Stimulated activated naive CD4-positive, alpha-beta T cell (primary cell): ENCODE measurements at regions not wholly inside any gene's neighbourhood (a gene's known extent, or its start where the extent isn't known, plus 50 kb on each side); places are given as distances from the start of the nearest gene placed in this dataset.

Source experiments
- DNase-seq, 6 experiments: peaks; one replicate each; lab custom pipeline; 2025; lab: John Stamatoyannopoulos, UW

DNA sequence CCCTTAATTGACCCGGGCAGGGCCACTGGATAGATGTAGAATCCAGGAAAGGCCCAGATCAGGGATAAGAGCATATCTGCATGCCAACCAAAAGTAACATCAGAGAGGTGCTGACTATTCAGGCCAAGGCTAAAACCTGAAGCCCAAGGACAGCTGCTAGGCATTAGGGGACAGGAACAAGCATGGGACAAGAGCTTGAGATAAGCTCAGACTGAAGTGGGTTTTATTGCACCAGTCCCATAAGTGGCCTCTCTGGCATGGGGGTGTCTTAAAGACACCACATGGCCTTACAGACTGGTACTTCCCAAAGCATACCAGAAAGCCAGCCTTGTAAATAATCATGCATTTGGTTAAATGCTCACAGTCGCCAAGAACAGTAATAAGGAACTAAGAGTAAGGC is 376.1 kb downstream of the FBXW7 start:
- DNase-seq: no peak

DNA sequence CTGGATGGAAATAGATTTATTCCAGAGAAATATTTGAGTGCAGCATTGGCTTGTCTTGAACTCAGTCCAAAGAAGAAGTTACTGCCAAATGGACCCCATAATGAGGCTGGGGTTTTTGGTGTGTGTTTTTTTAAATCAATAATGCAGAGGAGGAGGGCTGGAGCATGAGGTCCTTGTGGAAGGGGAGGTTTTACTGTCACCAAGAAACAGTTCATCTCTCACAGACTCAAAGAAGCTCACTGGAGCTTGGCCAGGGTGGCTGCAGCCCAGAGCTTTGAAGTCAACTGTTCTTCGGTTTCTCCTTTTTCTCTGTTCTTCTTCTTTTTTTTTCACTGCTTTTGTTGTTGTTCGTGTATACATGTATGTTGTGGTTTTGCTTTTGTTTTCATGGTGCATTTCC is 377.7 kb downstream of the FBXW7 start:
- DNase-seq: no peak

DNA sequence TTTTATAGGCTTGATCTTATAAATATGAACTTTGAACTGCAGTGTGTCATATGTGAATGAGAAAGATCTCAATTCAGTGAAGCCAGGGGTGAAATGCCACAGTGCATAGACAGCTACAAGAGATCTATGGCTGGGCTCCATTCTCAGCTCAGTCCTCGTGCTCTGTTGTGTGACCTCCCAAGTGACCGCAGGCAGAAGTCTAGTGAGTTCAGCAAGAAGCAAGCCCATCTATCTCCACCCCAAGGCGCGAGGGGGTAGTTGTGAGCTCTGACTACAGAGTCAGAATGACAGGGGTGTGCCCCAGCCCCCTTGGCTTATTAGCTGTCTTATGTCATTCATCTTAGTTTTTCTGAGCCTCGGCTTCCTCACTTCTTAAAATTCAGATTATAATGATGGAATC is 378.3 kb downstream of the FBXW7 start:
- DNase-seq: no peak

DNA sequence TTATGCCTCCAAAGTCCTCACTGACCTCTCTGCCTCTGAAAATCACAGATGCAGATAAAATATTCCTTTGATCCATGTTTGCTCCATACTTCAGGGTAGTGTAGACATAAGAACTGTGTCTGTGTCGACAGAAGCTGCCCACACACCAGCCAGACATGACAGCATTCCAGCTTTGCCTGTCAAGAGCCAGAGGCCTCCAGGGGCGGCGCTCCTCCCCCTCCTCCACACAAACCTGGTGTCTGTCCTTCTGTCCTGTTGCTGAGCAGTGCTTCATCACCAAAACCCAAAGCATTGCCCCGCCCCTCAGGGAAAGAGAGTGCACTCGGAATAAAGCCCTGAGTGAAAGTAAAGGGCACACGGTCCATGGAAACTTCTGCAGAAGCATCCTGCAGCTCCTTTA is 379.4 kb downstream of the FBXW7 start:
- no peak for DNase-seq

DNA sequence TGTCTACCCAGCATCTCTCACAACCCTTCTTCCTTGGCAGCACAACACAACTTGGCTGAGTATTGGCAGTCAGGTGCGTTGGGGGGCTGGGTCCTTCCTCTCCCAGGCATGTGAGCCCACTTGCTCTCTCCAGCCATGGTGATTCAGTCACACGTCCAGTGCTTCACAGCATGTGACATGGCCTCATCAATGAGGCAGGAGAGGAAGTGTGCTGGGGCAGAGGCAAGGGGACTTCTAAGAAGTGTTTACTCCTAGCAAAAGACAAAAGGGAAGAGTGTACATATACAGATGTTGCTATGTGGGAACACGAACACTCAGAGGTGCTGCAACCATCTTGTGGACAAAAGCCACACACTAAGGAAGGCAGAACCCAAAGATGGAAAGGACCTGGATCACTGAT is 380.8 kb downstream of the FBXW7 start:
- no peak for DNase-seq

DNA sequence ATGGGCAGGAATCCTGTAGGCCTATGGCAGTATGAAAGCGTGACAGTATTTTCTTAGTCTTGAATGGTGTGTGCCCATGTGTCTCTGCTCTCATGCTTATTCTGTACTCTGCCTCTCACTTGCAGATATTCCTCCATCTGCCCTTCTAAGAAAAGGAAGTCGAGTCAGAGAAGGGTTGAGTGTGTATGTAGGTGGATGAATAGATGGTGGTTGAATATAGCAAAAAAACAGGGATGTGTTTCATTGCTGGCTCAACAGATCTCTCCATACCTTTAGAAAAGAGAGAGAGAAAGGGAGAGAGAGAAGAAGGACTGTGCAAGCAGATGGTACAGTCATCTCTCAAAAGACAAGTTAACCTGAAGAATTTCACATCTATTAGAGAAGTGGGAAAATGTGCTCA is 381.5 kb downstream of the FBXW7 start:
- DNase-seq: no peak

DNA sequence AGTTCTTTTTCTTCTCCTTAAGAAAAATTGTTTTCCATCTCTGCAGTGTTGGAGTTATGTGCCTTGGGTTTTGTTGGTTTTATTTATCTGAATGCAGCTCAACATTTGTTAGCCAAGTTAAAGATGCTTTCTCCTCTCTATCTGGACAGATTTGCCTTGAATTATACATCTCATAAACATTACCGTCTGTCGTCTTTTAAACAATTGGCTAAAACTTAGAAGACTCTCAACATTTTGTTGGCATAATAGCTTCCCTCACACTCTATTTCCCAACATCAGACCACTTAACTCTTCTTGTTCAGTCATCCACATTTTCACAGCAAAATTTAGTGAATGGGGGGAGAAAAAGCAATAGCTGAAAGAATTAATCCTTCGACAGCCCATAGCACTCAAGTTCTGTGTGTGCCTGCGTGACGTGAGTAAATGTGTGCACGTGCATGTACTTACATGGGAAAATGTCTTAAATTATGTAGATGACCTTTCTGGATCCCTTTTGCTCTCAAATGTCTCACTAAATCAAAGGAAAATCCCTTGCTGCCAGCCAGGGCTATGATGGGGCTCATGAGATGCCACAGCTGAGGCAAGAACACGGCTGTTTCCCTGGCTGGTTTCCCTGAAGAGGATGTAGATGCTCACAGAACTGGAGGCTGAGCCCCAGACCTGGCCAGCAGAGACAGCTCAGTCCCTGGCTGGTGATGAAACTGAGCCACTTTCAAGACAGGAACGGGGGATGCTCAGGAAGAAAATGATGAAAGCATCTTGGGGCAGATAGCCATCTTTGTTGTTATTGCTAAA is 382.2 kb downstream of the FBXW7 start:
- DNase-seq: no peak

DNA sequence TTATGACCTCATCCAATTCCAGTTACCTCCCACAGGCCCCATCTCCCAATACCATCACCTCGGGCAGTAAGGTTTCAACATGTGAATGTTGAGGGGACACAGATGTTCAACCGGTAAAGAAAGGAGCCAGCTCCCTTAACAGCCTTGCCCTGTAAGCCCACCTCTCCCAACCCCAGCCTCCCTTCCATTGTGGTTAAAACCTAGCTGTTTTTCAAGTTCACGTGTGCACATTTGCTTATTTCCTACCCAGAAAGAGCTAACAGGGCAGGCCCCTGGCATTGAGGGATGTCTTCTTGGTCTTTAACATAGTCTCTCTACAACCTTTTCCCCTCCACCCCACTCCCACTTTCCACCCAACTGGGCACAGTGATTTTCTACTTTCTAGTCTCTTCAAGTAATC is 385.7 kb downstream of the FBXW7 start:
- no peak for DNase-seq

DNA sequence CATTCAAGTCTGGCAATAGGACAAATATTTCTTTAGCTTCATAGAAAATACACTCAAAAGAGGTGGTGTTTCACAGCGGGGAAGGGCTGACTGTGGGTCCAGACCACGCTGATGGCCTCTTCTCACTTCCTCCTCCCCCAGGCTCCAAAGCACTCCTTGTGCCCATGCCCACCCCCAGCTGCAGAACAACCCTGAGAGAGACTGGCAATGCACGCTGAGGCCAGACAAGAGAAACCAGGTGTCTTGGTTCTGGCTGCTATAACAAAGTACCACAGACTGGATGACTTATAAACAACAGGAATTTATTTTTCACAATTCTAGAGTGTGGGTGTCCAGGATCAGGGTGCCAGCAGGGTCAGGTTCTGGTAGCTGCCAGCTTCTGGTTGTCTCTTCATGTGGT is 386.1 kb downstream of the FBXW7 start:
- DNase-seq: no peak

DNA sequence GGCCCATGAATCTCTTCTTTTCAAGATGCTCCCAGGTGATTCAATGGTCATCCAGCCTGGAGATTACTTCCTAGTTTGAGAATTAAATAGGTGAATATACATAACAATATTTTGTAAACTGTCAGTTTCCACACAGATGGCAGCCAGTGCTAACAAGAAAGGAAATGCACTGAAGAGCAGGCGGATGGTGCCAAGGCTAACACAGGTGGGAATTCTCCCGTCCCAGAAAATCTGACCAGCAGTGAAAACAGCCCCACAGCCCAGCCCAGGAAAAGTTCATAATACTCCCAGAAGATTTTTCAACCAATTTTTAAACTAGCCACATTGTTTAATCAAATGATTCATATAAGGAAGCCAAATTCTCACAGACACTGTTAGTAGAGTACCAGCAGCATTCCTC is 387.2 kb upstream of the GATB start:
- no peak for DNase-seq

DNA sequence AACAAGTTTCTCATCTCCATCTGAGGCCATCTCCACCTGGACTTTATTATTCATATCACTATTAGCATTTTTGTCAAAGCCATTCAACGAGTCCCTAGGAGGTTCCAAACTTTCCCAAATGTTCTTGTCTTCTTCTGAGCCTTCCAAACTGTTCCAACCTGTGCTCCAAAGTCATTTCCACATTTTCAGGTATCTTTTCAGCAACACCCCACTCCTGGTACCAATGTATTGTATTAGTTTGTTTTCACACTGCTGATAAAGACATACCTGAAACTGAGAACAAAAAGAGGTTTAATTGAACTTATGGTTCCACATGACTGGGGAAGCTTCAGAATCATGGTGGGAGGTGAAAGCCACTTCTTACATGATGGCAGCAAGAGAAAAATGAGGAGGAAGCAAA is 385.4 kb upstream of the GATB start:
- DNase-seq: no peak

DNA sequence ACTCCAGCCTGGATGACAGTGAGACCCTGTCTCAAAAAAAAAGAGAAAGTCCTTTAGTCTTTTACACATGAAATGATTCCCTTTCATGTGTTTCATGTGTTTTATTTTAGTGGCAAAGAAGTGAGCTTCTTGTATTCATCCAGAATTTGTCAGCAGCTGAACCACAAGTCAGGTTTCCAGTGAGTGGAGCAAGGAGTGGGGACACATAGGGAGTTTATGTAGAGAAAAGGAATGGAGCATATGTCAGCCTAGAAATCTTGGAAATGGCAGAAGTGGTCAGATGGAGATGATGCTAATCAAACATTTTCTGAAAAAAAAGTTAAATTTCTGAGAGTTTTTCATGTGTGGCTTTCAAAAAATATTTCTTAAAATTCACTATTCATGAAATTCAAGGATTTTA is 383.0 kb upstream of the GATB start:
- DNase-seq: no peak

DNA sequence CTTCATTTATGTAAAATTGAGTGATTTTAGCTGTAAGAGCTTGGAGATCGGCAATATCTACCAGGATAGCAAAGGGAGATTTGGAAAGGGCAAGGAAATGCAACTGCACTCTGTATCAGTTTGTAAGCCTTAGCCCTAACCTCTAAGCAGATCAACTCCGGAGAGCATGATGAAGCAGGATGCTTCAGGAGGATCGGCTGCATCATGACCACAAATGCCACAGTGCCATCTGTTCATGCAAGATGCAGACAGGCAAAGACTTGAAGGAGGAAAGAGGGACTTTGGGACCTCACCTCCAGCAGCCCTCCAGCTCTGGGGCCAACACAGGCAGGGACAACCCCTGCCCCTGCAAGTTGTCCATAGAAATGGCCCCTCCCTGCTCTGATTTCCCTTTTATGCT is 377.6 kb upstream of the GATB start:
- peak in 3 of 6 experiments; percentile 31 to 41 (median 40) for DNase-seq

DNA sequence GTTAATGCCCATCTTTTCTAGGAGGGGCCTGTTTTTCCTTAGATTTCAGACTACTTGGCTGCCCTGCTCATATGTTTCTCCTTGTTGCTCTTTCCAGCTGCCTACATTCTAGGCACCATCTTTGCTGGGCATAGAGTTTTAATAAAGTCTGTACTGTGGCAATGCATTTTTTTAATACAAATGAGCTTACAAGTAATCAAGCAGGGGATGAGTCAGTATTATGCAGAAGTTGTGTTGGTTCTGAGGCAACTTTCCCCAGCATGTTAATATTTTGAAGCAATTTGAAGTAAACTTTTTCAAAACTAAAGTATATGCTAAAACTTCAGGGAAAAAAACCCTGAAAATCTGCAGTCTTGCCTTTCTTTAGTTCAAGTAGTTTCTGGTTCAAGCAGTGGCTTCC is 372.0 kb upstream of the GATB start:
- DNase-seq: no peak

DNA sequence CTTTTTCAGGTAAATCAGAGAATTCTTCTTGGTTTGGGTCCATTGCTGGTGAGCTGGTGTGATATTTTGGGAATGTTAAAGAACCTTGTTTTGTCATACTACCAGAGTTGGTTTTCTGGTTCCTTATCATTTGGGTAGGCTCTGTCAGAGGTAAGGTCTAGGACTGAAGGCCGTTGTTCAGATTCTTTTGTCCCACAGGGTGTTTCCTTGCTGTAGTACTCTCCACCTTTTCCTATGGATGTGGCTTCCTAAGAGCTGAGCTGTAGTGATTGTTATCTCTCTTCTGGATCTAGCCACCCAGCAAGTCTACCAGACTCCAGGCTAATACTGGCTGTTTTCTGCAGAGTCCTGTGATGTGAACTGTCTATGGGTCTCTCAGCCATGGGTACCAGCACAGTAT is 367.5 kb upstream of the GATB start:
- no peak for DNase-seq

DNA sequence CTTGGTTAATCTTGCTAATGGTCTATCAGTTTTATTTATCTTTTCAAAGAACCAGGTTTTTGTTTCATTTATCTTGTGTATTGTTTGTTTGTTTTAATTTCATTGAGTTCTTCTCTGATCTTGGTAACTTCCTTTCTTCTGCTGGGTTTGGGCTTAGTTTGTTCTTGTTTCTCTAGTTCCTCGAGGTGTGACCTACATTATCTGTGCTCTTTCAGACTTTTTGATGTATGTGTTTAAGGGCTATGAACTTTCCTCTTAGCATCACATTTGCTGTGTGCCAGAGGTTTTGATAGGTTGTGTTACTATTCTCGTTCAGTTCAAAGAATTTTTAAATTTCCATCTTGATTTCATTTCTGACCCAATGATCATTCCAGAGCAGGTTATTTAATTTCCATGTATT is 365.4 kb upstream of the GATB start:
- DNase-seq: peak in 2 of 6 experiments; percentile 13 to 23

DNA sequence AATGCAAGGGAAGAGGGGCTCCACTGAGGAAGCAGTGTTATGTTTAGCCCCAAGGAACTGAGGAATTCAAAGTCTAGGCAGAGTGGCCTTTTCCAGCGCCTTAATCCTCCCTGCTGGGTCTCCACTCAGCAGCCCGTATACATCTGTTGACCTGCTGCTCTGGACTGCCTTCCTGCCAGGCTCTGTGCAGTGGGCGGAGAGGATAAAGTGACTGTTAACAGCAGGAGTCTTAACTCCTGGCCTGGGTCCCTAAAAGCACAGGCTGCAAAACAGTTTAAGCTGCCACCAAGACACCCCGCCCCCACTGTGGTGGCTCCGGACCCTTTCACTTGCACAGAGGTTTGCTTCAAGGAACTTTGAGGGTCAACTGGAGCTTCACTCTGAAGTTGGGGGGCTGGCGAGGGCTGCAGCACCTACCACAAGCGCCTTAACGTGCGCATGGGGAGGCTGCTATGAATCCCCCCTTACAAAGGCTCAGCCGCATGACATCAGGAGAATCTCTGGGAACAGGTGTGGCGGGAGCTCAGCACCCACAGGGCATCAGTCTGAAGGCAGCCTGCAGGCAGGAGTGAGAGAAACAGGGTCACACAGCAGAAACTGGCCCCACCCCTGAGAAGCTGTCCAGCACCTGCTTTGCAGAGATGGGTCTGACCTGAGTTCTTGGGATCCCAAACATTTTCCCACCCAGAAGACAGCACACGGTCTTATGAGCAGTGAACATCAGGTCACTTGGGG is 358.2 kb upstream of the GATB start:
- no peak for DNase-seq

DNA sequence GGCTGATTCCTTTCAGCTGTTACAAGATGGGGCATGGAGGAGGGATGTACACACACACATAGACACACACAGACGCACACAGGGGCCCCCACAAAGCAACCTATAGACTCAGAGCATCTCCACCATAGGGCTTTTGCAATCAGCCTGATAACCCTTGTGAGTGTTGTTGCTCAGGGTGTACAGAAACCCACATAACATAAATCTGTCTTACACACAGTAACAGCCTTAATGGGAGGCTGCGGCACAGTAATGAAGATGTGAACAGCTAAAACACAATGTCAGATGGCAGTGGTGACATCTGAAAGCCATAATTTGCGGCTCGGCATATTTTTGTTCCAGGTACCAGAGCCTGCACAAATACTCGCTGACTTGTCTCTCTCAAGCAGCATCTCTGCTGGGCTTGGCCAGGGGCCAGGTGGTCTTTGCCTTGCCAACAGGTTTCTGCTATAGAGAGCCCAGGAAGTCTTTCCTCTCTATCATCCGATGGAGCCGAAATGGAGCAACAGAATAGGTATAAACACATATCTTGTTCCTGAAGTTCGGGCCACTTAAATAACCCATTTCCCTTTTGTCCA is 357.2 kb upstream of the GATB start:
- no peak for DNase-seq

DNA sequence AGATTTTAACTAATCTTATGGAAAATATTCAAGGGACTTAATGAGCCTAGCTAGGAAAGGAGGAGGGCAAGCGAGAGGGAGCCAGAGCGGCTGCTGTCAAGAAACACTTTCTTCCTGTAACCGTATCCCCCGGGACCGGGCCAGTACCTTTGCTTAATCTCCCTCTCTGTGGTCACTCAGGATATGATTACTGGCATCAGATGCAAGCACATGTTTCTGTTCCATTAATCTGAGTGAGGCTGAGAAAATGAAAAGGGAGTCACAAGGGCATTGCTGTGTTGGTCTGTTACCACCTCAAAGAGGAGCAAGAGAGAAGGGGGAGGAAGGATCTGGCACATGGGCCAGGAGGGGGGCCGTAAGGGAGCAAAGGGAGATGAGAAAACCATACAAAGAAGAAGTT is 356.7 kb upstream of the GATB start:
- no peak for DNase-seq

DNA sequence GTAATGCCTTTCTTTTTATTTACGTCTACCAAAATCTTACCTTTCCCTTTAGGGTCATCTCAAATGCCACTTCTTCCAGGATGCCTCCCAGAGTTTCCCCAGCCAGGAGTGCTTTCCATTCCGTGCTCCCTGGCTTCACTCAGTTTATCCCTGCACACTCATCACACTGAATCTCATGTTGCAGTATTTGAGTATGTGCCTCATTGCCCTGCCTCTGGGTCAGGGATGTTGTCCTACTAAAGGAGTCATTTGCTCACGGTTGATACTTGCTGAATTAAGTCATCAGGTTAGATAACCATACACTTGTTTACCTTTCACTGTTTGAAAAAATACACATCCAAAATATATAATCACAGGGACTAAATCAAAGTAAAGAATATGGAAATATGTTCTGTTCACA is 356.2 kb upstream of the GATB start:
- no peak for DNase-seq

DNA sequence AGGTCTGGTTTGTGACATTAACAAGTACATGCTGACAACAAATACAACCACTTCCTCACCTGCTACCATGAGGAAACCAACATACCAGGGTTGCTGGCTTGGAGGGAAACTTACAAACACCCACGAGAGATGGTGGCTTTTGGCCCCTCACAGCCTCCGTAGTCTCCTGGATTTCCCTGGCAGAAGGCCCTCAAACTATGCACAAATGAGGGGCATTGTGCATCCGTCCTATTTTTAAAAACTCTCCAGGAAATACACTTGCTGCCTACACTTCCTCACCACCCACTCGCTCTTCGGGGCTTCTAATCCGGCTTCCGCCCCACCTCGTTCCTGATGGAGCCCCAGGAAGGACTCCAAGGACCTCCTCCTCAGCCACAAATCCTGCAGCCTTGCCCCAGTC is 355.0 kb upstream of the GATB start:
- peak in 5 of 6 experiments; percentile 13 to 73 (median 57) for DNase-seq

DNA sequence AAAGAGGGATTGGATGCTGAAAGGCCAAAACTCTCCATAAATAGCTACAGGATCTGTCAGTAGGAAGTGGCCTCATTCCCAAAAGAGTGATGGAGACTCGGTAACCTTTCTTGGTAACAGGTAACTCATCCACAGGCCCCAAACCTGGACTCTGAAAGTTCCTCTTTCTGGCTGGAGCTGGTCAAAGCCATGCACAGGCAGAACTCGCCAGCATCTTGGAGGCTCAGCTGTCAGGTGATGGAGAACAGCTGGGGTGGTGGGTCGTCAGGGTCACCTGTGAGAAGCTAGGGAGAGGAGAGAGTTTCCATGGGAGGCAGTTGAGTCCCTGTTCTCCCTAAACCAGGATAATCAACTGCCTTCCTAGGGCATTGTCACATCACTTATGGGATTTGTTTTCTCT is 354.3 kb upstream of the GATB start:
- DNase-seq: no peak

DNA sequence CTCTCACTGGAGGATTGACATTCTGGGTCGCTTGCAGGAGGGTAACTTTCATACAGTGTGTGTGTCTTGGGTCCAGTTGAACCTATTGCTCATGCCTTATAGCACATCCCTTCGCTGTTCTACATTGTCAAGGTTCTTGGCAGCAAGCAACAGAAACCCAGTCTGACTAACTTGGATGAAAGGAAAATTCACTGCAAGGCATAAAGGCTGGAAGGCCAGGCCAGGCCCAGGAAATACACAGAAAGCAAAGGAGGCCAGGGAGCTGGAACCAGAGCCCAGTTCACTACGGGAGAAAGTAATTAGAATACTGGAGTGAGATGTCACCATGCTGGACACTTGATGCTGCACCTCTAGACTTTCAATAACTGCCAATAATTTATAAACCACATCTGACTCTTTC is 353.8 kb upstream of the GATB start:
- DNase-seq: no peak
